ENCODE measurements at regions not wholly inside any gene's neighbourhood (a gene's known extent, or its start where the extent isn't known, plus 50 kb on each side); places are given as distances from the start of the nearest gene placed in this dataset.

- Histone ChIP-seq H3K18ac (ENCODE audit: low read depth, low read length) (no peak overlapping the region), H2BK15ac (ENCODE audit: low read depth, low read length) (no peak overlapping the region), H4K20me1 (ENCODE audit: insufficient read depth, low read length) (no peaks in the 10 kb centered on the region), H2BK120ac (ENCODE audit: low read depth, low read length) (no peak overlapping the region), H4K8ac (ENCODE audit: low read depth in 2 of 2, low read length in 2 of 2) (no peak overlapping the region), H2AK9ac (replicated peaks; ENCODE audit: low read depth, low read length, poor library complexity) (no peak overlapping the region), H2AFZ (replicated peaks; ENCODE audit: low read length, poor library complexity) (no peak overlapping the region), H3K23ac (ENCODE audit: low read depth, low read length) (no peak overlapping the region), H4K5ac (ENCODE audit: low read depth, low read length) (no peak overlapping the region), H4K91ac (ENCODE audit: insufficient read depth, low read depth, low read length) (no peak overlapping the region), H3K36me3 (ENCODE audit: control insufficient read depth, insufficient read depth, low read length) (no peaks in the 10 kb centered on the region), H3K4me3 (ENCODE audit: insufficient read depth, low read depth, low read length) (no peak overlapping the region), H3K14ac (replicated peaks; ENCODE audit: low read depth, low read length) (no peak overlapping the region), H2BK5ac (ENCODE audit: low read depth, low read length, poor library complexity, severe bottlenecking) (no peak overlapping the region), H3K4me1 (ENCODE audit: control insufficient read depth, insufficient read depth, low read length) (peaks cover 4% of the 10 kb centered on the region; the same call in 1 of the 2 replicates), H2AK5ac (ENCODE audit: low read depth, low read length) (no peak overlapping the region), H3K9ac (ENCODE audit: low read depth, low read length) (no peak overlapping the region), H3K56ac (ENCODE audit: extremely low read depth, insufficient read depth, low read length) (no peak overlapping the region), H3K27ac (ENCODE audit: insufficient read depth, low read length) (no peak overlapping the region), H3K27me3 (ENCODE audit: control insufficient read depth, insufficient read depth, low read length) (peaks cover 3% of the 10 kb centered on the region; the same call in 1 of the 2 replicates), H3K79me1 (ENCODE audit: low read depth in 1 of 2, low read length in 2 of 2) (no peaks in the 10 kb centered on the region), H3K9me1 (ENCODE audit: insufficient read depth, low read length) (no peaks in the 10 kb centered on the region), H3K4me2 (ENCODE audit: low read depth, low read length) (no peak overlapping the region), H3K9me3 (ENCODE audit: control insufficient read depth, insufficient read depth, low read length) (no peaks in the 10 kb centered on the region), H2BK20ac (ENCODE audit: low read depth, low read length) (no peak overlapping the region), H3K4ac (ENCODE audit: low read depth, low read length) (no peak overlapping the region)
- ChIA-PET CTCF (no interaction called here), POLR2A (ENCODE audit: unreplicated experiment) (no interaction called here)
- no TSS peak for BruUV-seq (replicated peaks)
- TF ChIP-seq BHLHE40 (IDR thresholded peaks at IDR 0.05; ENCODE audit: low read depth, low read length) (no peak), MAZ (IDR thresholded peaks at IDR 0.05; ENCODE audit: borderline replicate concordance, low read depth, low read length) (no peak), NFE2L2 (IDR thresholded peaks at IDR 0.05; ENCODE audit: low read depth, low read length) (no peak), MAFK (IDR thresholded peaks at IDR 0.05; ENCODE audit: low read depth, low read length) (no peak), SMC3 (IDR thresholded peaks at IDR 0.05; ENCODE audit: low read depth, low read length) (no peak), FOS (IDR thresholded peaks at IDR 0.05; ENCODE audit: low read depth, low read length) (no peak), POLR2A (IDR thresholded peaks at IDR 0.05; ENCODE audit: low read depth, low read length) (no peak), RCOR1 (IDR thresholded peaks at IDR 0.05; ENCODE audit: insufficient replicate concordance, low read length) (no peak)
- TF ChIP-seq, protein P1, sequence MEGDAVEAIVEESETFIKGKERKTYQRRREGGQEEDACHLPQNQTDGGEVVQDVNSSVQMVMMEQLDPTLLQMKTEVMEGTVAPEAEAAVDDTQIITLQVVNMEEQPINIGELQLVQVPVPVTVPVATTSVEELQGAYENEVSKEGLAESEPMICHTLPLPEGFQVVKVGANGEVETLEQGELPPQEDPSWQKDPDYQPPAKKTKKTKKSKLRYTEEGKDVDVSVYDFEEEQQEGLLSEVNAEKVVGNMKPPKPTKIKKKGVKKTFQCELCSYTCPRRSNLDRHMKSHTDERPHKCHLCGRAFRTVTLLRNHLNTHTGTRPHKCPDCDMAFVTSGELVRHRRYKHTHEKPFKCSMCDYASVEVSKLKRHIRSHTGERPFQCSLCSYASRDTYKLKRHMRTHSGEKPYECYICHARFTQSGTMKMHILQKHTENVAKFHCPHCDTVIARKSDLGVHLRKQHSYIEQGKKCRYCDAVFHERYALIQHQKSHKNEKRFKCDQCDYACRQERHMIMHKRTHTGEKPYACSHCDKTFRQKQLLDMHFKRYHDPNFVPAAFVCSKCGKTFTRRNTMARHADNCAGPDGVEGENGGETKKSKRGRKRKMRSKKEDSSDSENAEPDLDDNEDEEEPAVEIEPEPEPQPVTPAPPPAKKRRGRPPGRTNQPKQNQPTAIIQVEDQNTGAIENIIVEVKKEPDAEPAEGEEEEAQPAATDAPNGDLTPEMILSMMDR (conservative IDR thresholded peaks at IDR 0.05; ENCODE audit: low read depth, low read length): no peak
- TF ChIP-seq, protein P2, sequence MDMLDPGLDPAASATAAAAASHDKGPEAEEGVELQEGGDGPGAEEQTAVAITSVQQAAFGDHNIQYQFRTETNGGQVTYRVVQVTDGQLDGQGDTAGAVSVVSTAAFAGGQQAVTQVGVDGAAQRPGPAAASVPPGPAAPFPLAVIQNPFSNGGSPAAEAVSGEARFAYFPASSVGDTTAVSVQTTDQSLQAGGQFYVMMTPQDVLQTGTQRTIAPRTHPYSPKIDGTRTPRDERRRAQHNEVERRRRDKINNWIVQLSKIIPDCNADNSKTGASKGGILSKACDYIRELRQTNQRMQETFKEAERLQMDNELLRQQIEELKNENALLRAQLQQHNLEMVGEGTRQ (IDR thresholded peaks at IDR 0.05; ENCODE audit: low read depth, low read length): no peak
- in situ Hi-C loops (cut with MboI; ENCODE audit: low sequenced_read_pairs) (no loop called here), dilution Hi-C loops (cut with HindIII; ENCODE audit: low sequenced_read_pairs, unreplicated experiment) (no loop called here), intact Hi-C loops (cut with micrococcal nuclease) (no loop called here)
- DNase-seq (no peak), ATAC-seq (ENCODE audit: low read depth) (no peak)
- no CpG with 5 or more reads among the region's 1 CpG for WGBS, 2 experiments (ENCODE audit: extremely low coverage in 2 of 2, insufficient read length in 1 of 2)
Observed at GRCh38 chr9:4421847-4422246, 68.4 kb upstream of the SLC1A1 start.

Data from IMR-90 (cell line).